HG03060 (cell line): ENCODE measurements at regions not wholly inside any gene's neighbourhood (a gene's known extent, or its start where the extent isn't known, plus 50 kb on each side); places are given as distances from the start of the nearest gene placed in this dataset.

Source experiments
- ATAC-seq: cut with Tn5 transposase; IDR thresholded peaks from one replicate; pipeline ENCODE4 v1.9.1; 2021; ENCODE audit warnings: low read depth, moderate number of reproducible peaks; ENCODE audit not compliant: unreplicated experiment

GRCh38 chr15:47405365-47406162 lies 311.7 kb upstream of the SEMA6D start:
- no peak for ATAC-seq

- ATAC-seq: no peak
These were observed 309.6 kb upstream of the SEMA6D start for GRCh38 chr15:47407692-47408091.

- no peak for ATAC-seq
These were observed 308.3 kb upstream of the SEMA6D start for GRCh38 chr15:47409038-47409437.

- no peak for ATAC-seq
These were observed 307.7 kb upstream of the SEMA6D start for GRCh38 chr15:47409600-47409999.

GRCh38 chr15:47410247-47410646 lies 307.1 kb upstream of the SEMA6D start:
- no peak for ATAC-seq

- ATAC-seq: no peak
These were observed 305.6 kb upstream of the SEMA6D start for GRCh38 chr15:47411733-47412132.

- no peak for ATAC-seq
These were observed 305.2 kb upstream of the SEMA6D start for GRCh38 chr15:47412136-47412535.

GRCh38 chr15:47412802-47413201 lies 304.5 kb upstream of the SEMA6D start:
- no peak for ATAC-seq

GRCh38 chr15:47414207-47414606 lies 303.1 kb upstream of the SEMA6D start:
- no peak for ATAC-seq

GRCh38 chr15:47415539-47415971 lies 301.8 kb upstream of the SEMA6D start:
- ATAC-seq: no peak

- no peak for ATAC-seq
These were observed 294.2 kb upstream of the SEMA6D start for GRCh38 chr15:47422881-47423665.

- no peak for ATAC-seq
These were observed 289.8 kb upstream of the SEMA6D start for GRCh38 chr15:47427463-47427862.

GRCh38 chr15:47429376-47429775 lies 287.9 kb upstream of the SEMA6D start:
- ATAC-seq: no peak

GRCh38 chr15:47431501-47431900 lies 285.8 kb upstream of the SEMA6D start:
- no peak for ATAC-seq

GRCh38 chr15:47432826-47433225 lies 284.5 kb upstream of the SEMA6D start:
- ATAC-seq: no peak

- no peak for ATAC-seq
These were observed 282.7 kb upstream of the SEMA6D start for GRCh38 chr15:47434596-47434995.

GRCh38 chr15:47437491-47437890 lies 279.8 kb upstream of the SEMA6D start:
- ATAC-seq: no peak

- no peak for ATAC-seq
These were observed 277.9 kb upstream of the SEMA6D start for GRCh38 chr15:47439146-47440111.

- ATAC-seq: no peak
These were observed 274.9 kb upstream of the SEMA6D start for GRCh38 chr15:47442371-47442770.

- ATAC-seq: no peak
These were observed 273.5 kb upstream of the SEMA6D start for GRCh38 chr15:47443839-47444238.
